ENCODE measurements at regions not wholly inside any gene's neighbourhood (a gene's known extent, or its start where the extent isn't known, plus 50 kb on each side); places are given as distances from the start of the nearest gene placed in this dataset.

- no peaks in the 10 kb centered on the region for H3K27me3 ChIP-seq
- peaks cover 0 to 7% (median 0%) of the 10 kb centered on the region in 3 donors for H3K4me1 ChIP-seq
- no peaks in the 10 kb centered on the region for H3K9me3 ChIP-seq
- no peak overlapping the region for H3K4me3 ChIP-seq
- intact Hi-C loops (cut with DNase I): no loop called here
- H3K27ac ChIP-seq: no peak overlapping the region
- TF ChIP-seq POLR2A (IDR thresholded peaks at IDR 0.05): no peak
- no peak for TF ChIP-seq CTCF (IDR thresholded peaks at IDR 0.05)
- no peak for DNase-seq
- H3K36me3 ChIP-seq: no peaks in the 10 kb centered on the region
- WGBS, 2 donors: 75 to 82% methylated on average over 6 of the region's 6 CpGs
Measured at GRCh38 chr9:81850724-81851123, 77.5 kb upstream of the SPATA31D4 start.

GRCh38 chr9:81851340-81851739 is 76.9 kb upstream of the SPATA31D4 start:
- H3K4me1 ChIP-seq: peaks cover 0 to 7% (median 0%) of the 10 kb centered on the region in 3 donors
- H3K27me3 ChIP-seq: no peaks in the 10 kb centered on the region
- DNase-seq: no peak
- no peaks in the 10 kb centered on the region for H3K9me3 ChIP-seq
- WGBS, 2 donors: 80 to 86% methylated on average over 5 of the region's 5 CpGs
- H3K27ac ChIP-seq: no peak overlapping the region
- TF ChIP-seq CTCF (IDR thresholded peaks at IDR 0.05) (no peak), POLR2A (IDR thresholded peaks at IDR 0.05) (no peak)
- no peak overlapping the region for H3K4me3 ChIP-seq
- no peaks in the 10 kb centered on the region for H3K36me3 ChIP-seq
- intact Hi-C loops (cut with DNase I): no loop called here

- peaks cover 0 to 7% (median 0%) of the 10 kb centered on the region in 3 donors for H3K4me1 ChIP-seq
- 79 to 100% methylated on average over 1 of the region's 1 CpG for WGBS, 2 donors
- no peak overlapping the region for H3K27ac ChIP-seq
- TF ChIP-seq POLR2A (IDR thresholded peaks at IDR 0.05) (no peak), CTCF (IDR thresholded peaks at IDR 0.05) (no peak)
- H3K27me3 ChIP-seq: no peaks in the 10 kb centered on the region
- H3K4me3 ChIP-seq: no peak overlapping the region
- H3K9me3 ChIP-seq: no peaks in the 10 kb centered on the region
- intact Hi-C loops (cut with DNase I): no loop called here
- H3K36me3 ChIP-seq: no peaks in the 10 kb centered on the region
- no peak for DNase-seq
Measured at GRCh38 chr9:81852820-81853219, 75.4 kb upstream of the SPATA31D4 start.

GRCh38 chr9:81855538-81855937 is 72.7 kb upstream of the SPATA31D4 start:
- H3K9me3 ChIP-seq: no peaks in the 10 kb centered on the region
- no peaks in the 10 kb centered on the region for H3K36me3 ChIP-seq
- H3K27ac ChIP-seq: no peak overlapping the region
- H3K27me3 ChIP-seq: no peaks in the 10 kb centered on the region
- H3K4me3 ChIP-seq: no peak overlapping the region
- no peak for TF ChIP-seq POLR2A (IDR thresholded peaks at IDR 0.05)
- TF ChIP-seq CTCF (IDR thresholded peaks at IDR 0.05): no peak
- DNase-seq: no peak
- 30 to 45% methylated on average over 2 of the region's 2 CpGs for WGBS, 2 donors
- H3K4me1 ChIP-seq: no peaks in the 10 kb centered on the region
- intact Hi-C loops (cut with DNase I): no loop called here

- no peaks in the 10 kb centered on the region for H3K36me3 ChIP-seq
- intact Hi-C loops (cut with DNase I): no loop called here
- no peak overlapping the region for H3K4me3 ChIP-seq
- TF ChIP-seq CTCF (IDR thresholded peaks at IDR 0.05) (no peak), POLR2A (IDR thresholded peaks at IDR 0.05) (no peak)
- H3K4me1 ChIP-seq: peaks cover 0 to 3% (median 0%) of the 10 kb centered on the region in 3 donors
- no peak for DNase-seq
- WGBS, 2 donors: 57 to 81% methylated on average over 6 of the region's 6 CpGs
- H3K27me3 ChIP-seq: no peaks in the 10 kb centered on the region
- H3K9me3 ChIP-seq: no peaks in the 10 kb centered on the region
- no peak overlapping the region for H3K27ac ChIP-seq
Measured at GRCh38 chr9:81858657-81859430, 69.4 kb upstream of the SPATA31D4 start.
